ENCODE measurements at regions not wholly inside any gene's neighbourhood (a gene's known extent, or its start where the extent isn't known, plus 50 kb on each side); places are given as distances from the start of the nearest gene placed in this dataset.
A peak's percentile ranks its signal among the peaks of the same experiment; 100 is the strongest.
"Not testable (repeated sequence)": the region's sequence is repeated elsewhere in the genome, so short reads cannot be mapped to it uniquely, and the experiment has no call there.

GRCh38 chr4:127528302-127528701 lies 104.5 kb upstream of the INTU start:
- no peak for DNase-seq

DNA sequence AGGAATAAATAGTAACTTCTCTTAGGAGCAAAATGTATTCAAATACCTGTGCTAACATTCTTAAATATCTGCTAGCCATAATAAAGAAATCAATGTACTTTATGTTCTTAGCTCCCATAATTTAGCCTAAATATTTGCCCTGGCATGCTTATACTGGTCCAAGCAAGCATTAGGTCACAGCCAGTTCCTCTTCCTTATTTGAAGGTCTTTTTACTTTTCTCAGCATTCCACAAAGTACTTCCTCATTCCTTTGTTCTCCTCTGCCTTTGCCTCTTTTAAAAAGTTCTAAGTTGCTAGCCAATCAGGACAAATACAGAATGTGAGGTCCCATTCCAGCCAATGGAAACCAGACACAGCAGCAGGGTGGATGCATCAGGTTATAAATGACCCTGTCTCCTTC lies 102.9 kb upstream of the INTU start:
- not testable (repeated sequence) for DNase-seq

- no peak for DNase-seq
Observed at GRCh38 chr4:127533028-127533700, 99.6 kb upstream of the INTU start.

DNA sequence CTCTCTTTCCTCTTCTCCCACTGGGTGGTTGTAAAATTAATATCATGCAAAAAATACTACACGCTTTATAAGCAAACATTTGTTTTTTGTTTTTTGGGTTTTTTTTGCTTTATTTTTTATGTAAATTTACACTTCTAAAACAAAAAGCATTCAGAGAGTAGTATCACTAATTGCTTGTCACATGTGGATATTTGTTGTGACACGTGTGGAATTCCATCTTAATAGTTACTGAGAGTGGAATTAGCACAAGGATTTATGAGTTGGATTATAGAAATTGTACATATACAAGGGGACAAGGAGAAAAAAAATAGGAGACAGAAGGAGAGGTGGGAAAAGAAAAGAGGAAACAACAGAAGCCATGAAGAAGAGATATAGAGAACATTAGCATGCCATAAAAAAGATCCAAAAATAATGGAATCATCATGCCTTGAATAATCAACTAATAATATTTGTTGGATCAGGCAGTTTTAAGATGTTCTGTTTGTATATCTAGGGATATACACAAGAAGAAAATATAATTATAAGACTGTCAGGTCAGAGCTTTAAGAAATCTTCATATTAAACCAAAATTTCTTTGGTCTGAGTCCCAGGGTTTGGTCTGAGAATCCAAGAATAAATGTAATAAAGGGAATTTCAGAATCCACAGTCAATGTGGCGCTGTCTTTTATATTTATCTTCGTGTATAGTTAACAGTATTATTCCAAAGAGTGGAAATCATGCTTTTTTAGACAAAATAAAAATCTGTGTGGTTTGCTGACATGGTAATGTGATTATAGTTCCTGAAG lies 98.5 kb upstream of the INTU start:
- no peak for DNase-seq

DNA sequence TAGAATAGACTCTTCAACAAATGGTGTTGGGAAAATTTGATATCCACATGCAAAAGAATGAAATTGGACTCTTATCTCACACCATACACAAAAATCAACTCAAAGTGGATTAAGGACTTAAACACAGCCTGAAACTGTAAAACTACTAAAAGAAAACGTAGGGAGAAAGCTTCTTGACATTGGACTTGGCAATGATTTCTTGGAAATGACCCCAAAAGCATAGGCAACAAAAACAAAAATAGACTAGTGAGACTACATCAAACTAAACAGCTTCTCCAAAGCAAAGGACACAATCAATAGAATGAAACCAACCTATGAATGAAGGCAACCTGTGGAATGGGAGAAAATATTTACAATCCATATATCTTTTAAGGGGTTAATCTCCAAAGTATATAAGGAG lies 94.7 kb upstream of the INTU start:
- no peak for DNase-seq

DNA sequence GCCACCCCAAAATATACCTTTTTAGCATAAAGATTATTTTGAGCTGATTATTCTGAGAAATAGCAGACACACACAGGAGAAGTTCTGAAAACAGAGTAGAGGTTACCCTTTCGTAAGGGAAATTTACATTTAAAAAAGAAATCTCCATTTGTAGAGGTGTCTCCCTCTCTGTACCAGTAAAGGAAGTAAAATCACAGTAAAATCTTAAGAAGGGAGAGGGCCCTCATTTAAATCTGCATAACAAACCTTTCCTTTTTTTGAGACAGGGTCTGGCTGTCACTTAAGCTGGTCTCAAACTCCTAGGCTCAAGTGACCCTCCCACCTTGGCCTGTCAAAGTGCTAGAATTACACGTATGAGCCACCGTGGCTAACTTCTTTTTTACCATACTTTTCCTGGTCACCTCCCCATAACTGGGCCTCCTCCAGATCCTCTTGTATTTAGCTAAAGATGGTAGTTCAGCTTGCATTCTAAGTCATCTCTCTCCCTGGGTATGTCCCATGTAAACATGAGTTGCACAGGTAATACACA lies 92.2 kb upstream of the INTU start:
- no peak for DNase-seq

GRCh38 chr4:127545271-127545670 lies 87.5 kb upstream of the INTU start:
- DNase-seq = no peak

DNA sequence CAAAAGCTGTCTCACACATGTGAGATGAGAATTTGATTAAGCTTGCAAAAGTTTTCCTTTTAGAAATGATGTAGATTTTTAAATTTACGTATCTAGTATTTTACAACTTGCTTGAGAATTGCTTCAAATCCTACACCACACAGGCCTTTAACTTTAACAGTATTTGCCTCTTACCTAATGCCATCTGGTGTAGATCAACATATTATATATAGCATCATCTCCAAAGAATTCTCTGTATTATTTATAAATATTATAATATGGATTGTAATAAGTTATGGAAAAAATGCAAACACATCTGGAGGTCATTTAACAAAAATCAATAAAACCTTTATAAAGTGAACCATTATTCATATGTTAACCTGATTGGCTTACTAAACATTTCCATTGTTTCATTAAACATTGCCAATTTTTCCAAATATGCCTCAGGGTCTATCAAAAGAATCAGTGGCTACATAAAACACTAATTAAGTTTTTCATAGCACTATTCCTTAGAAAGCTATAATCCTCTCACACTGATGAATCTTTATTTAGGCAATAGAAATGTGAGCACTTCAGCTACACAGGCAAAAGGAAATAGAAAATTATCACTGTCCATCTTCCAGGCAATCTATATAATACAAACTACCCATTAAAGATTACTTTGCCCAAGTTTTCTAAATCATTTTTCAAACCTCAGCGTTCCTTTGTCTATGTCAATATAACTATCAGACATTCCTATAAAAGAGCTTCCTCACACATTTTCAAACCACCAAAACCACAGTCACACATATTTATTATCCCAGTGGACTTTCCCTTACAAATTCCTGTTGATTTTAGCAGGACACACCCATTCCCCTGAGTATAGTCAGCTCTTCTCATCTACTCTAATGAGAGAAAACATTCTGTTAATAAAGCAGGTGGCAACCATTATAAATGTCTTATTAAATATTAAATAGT lies 83.5 kb upstream of the INTU start:
- peak; percentile 39 for DNase-seq

DNA sequence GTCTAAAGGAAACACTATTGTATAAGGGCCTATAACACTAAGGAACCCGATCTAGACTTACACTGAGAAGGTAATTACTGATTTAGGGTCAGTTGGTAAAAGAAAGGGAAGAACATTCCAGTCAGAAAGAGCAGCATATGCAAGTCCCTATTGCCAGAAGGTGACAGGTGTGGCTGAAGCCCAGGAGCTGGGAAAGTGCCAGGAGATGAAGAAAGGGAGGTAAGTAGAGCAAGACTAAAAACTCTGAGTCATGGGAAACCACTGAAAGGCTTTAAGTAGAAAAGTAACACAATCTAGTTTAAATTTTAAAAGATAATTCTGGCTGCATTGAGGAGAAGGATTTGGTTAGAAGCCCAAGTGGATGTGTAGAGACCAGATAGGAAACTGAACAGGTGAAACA lies 77.7 kb upstream of the INTU start:
- peak; percentile 3 for DNase-seq

DNA sequence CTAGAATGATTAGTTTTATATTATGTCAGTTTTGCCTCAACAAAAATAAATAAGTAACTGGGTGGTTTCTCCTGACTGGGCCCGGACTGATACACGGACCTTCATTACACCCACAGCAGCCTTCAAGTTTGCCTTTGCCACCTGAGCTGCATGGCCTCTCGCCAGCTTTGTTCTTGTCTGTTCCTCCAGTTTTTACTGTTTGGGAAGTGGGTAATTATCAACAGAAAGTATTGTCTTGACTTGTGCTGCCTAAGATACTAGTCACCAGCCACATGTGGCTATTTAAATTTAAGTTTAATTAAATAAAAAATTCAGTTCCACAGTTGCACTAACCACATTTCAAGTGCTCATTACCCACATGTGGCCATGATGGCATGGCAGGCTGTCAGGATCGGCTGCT lies 74.7 kb upstream of the INTU start:
- no peak for DNase-seq

GRCh38 chr4:127558489-127559407 lies 74.0 kb upstream of the INTU start:
- no peak for DNase-seq

DNA sequence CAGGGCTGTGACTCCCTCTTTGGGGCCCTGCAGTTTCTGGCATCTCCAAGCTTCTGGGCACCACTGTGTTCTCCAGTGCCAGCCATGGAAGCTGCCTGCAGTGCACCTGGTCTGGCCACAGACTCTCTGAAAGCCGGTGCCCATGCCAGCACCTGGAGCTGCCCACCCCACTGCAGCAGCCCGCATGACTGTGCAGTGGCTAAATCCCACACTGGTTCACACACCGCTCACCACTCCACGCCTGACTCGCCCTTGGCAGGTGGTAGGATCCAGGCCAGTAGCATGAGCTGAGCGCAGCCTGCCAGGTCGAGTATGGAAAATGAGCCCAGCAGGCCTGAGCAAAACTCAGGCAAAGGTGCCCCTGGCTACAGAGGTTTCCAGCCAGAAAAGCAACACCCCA lies 72.8 kb upstream of the INTU start:
- DNase-seq = no peak

GRCh38 chr4:127560755-127561154 lies 72.0 kb upstream of the INTU start:
- no peak for DNase-seq

DNA sequence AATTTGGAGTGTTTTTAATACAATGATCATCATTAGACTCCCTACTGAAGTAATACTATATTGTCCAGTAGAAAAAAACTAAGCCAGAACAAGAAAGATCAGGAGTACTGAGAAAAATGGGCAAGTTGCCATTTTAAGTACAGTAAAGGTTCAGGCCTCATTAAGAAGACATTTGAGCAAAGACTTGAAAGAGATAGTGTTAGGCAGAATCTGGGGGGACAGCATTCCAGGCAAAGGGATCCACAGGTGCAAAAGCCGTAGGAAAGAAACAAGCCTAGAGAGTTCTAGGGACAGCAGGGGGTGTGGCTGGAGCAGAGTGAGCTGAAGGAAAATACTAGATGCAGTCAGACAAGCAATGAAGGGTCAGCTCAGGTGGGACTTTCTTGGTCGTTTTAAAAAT lies 58.1 kb upstream of the INTU start:
- DNase-seq = no peak

- no peak for DNase-seq
Observed at GRCh38 chr4:127575888-127576287, 56.9 kb upstream of the INTU start.

DNA sequence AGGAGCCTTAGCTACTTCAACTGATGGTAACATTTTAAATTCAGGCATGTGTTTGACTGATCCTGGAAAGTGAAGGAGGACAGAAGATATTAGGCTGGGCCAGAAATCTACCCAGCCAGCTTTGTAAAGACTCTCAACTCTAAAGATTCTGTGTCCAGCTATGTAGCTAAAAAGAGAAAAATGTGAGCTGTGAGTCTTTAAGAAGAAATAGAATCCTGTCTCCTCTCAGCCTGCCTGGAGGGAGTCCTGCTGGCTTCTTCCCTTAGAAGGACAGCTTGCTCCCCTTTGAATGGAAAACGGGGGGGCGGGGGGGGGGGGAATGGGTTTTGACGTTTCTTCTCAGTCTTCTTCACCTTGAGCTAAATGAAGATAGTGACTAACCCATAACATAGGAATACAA lies 54.3 kb upstream of the INTU start:
- DNase-seq = no peak

DNA sequence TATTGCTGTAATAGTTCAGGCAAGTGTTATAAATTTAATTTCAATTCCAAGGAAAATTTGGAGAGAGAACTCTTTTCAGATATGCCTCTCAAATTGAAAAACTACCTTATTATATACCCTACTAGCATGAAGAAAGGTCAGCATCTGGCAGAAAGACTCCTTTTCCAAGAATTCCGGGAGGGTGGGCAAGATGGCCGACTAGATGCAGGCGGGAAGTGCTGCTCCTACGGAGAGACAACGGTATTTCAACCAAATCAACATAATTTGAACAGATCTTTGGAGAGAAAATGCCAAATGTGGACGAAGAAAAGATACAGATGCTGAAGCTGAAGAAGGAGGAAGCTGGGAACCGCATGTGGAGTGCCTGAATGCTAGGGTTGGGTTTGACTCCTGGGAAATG lies 53.8 kb upstream of the INTU start:
- DNase-seq = no peak

- no peak for DNase-seq
Observed at GRCh38 chr4:127579821-127580220, 52.9 kb upstream of the INTU start.

DNA sequence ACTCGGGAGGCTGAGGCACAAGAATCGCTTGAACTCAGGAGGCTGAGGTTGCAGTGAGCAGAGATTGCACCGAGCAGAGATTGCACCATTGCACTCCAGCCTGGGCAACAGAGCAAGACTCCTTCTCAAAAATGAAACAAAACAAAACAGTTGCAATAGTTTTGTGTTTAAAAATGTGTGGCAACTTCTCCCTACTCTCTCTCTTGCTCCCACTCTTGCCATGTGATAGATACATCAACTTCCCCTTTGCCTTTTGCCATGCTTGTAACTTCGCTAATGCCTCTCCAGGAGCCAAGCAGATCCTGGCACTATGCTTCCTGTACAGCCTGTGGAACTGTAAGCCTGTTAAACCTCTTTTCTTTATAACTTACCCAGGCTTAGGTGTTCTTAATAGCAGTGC lies 52.5 kb upstream of the INTU start:
- DNase-seq = no peak

DNA sequence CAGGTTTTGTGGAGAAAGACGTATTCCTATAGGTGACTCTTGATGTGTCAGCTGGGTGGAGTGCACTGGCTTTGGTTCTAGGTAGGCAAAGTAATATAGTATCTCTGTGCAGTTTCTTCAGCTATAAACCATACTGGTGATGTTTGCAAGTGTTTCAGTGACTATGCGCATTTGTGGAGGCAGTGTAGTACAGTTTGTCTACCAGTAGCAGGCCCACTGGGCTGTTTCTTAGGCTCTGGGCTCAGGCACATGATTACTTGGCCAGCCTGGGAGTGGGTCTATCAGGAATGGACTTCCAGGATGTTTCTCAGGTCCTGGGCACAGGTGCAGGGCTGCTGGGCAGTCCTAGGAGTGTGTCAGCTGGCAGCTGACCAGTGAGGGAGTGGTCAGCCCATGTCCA lies 51.9 kb upstream of the INTU start:
- no peak for DNase-seq
